22Rv1 (cell line): ENCODE measurements at regions not wholly inside any gene's neighbourhood (a gene's known extent, or its start where the extent isn't known, plus 50 kb on each side); places are given as distances from the start of the nearest gene placed in this dataset.

Experiments
- ZFX ChIP-seq: fragments of 450-650 bp; IDR thresholded peaks from 2 replicates; pipeline ENCODE4 v1.6.1; 2017; ENCODE audit warnings: antibody characterized with exemption, borderline replicate concordance
- TF ChIP-seq, protein P1 (sequence below): fragments of 450-650 bp; IDR thresholded peaks from 2 replicates; pipeline ENCODE4 v1.5.1; 2017; ENCODE audit warnings: mild to moderate bottlenecking

DNA sequence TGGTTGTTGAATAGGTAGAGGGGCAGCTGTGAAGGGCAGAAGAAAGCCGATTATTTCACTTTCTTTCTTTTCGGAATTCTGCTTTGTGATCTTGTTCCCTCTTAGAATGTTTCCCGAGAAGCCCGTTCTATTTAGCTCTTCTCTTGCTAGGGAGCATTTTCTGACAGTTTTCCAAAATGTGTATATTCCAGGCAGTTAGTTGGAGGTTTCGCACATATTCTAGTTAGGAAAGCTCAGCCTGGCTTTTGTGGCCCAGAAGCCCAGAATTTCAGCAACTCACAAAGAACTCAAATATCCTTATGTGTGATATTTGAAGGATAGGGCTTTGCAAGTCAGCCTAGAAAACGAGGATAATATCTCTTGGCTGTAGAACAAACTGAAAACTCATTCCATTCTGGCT lies 461.0 kb upstream of the C9orf72 start:
- TF ChIP-seq, protein P1, sequence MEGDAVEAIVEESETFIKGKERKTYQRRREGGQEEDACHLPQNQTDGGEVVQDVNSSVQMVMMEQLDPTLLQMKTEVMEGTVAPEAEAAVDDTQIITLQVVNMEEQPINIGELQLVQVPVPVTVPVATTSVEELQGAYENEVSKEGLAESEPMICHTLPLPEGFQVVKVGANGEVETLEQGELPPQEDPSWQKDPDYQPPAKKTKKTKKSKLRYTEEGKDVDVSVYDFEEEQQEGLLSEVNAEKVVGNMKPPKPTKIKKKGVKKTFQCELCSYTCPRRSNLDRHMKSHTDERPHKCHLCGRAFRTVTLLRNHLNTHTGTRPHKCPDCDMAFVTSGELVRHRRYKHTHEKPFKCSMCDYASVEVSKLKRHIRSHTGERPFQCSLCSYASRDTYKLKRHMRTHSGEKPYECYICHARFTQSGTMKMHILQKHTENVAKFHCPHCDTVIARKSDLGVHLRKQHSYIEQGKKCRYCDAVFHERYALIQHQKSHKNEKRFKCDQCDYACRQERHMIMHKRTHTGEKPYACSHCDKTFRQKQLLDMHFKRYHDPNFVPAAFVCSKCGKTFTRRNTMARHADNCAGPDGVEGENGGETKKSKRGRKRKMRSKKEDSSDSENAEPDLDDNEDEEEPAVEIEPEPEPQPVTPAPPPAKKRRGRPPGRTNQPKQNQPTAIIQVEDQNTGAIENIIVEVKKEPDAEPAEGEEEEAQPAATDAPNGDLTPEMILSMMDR: no peak
- no peak for TF ChIP-seq ZFX
